K562 (cell line): ENCODE measurements at regions not wholly inside any gene's neighbourhood (a gene's known extent, or its start where the extent isn't known, plus 50 kb on each side); places are given as distances from the start of the nearest gene placed in this dataset.

Experiments
- ATF6 ChIP-seq: sonication (generic); formaldehyde crosslinking; IDR thresholded peaks from 2 replicates; pipeline ENCODE4 v1.4.0; 2020; ENCODE audit warnings: mild to moderate bottlenecking, missing genetic modification reagents
- E2F3 ChIP-seq: fragments of 250-450 bp; sonication (Bioruptor Pico); IDR thresholded peaks from 2 replicates; pipeline ENCODE4 v1.4.0; 2020; ENCODE audit warnings: mild to moderate bottlenecking
- ETV1 ChIP-seq: fragments of 450-650 bp; conservative IDR thresholded peaks from 2 replicates; pipeline ENCODE4 v1.6.1; 2016; ENCODE audit warnings: missing genetic modification characterization, control low read depth, low read depth, missing compliant biosample characterization
- GTF2F1 ChIP-seq: IDR thresholded peaks from 2 replicates; pipeline ENCODE4 v1.6.1; 2011; ENCODE audit warnings: low read depth, low read length, improper control_type of control experiment
- MTA1 ChIP-seq: fragments of 450-650 bp; IDR thresholded peaks from 2 replicates; pipeline ENCODE4 v1.6.1; 2017; ENCODE audit warnings: borderline replicate concordance
- PHB2 ChIP-seq: fragments of 450-650 bp; IDR thresholded peaks from 2 replicates; pipeline ENCODE4 v1.6.1; 2017; ENCODE audit warnings: low read depth
- TARDBP ChIP-seq: fragments of 450-650 bp; IDR thresholded peaks from 2 replicates; pipeline ENCODE4 v1.6.1; 2016
- ZNF274 ChIP-seq: IDR thresholded peaks from 2 replicates; pipeline ENCODE4 v1.6.1; 2011; ENCODE audit warnings: low read depth, mild to moderate bottlenecking, low read length, moderate library complexity, borderline replicate concordance
- ZSCAN29 ChIP-seq: fragments of 450-650 bp; IDR thresholded peaks from 2 replicates; pipeline ENCODE4 v1.6.1; 2017
- TF ChIP-seq, protein P1 (sequence below), 3 experiments: IDR thresholded peaks in 2 of 3; conservative IDR thresholded peaks in 1 of 3; 2 replicates each; pipeline ENCODE4 v1.5.1; 2011 to 2012; ENCODE audit warnings: low read length in 3 of 3, mild to moderate bottlenecking in 3 of 3, control low read depth in 2 of 3, improper control_type of control experiment in 1 of 3, inconsistent platforms in 1 of 3, low read depth in 1 of 3, mixed read lengths in 1 of 3, moderate library complexity in 1 of 3; ENCODE audit not compliant: insufficient read depth in 2 of 3
- TF ChIP-seq, protein P2 (sequence below): sonication (generic); formaldehyde crosslinking; IDR thresholded peaks from 2 replicates; pipeline ENCODE4 v1.5.0; 2020; ENCODE audit warnings: missing genetic modification reagents
- TF ChIP-seq, protein P3 (sequence below): fragments of 250-450 bp; sonication (Bioruptor Pico); IDR thresholded peaks from 2 replicates; pipeline ENCODE4 v1.5.0; 2020; ENCODE audit warnings: mild to moderate bottlenecking, borderline replicate concordance

- TF ChIP-seq ATF6 (CRISPR knock-in tag) (no peak), ZNF274 (no peak), ETV1 (tag) (no peak), E2F3 (CRISPR knock-in tag) (no peak), GTF2F1 (no peak), ZSCAN29 (no peak), PHB2 (no peak), MTA1 (no peak), TARDBP (no peak)
- TF ChIP-seq, protein P1, sequence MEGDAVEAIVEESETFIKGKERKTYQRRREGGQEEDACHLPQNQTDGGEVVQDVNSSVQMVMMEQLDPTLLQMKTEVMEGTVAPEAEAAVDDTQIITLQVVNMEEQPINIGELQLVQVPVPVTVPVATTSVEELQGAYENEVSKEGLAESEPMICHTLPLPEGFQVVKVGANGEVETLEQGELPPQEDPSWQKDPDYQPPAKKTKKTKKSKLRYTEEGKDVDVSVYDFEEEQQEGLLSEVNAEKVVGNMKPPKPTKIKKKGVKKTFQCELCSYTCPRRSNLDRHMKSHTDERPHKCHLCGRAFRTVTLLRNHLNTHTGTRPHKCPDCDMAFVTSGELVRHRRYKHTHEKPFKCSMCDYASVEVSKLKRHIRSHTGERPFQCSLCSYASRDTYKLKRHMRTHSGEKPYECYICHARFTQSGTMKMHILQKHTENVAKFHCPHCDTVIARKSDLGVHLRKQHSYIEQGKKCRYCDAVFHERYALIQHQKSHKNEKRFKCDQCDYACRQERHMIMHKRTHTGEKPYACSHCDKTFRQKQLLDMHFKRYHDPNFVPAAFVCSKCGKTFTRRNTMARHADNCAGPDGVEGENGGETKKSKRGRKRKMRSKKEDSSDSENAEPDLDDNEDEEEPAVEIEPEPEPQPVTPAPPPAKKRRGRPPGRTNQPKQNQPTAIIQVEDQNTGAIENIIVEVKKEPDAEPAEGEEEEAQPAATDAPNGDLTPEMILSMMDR (IDR thresholded peaks at IDR 0.05 in 2 of 3, conservative IDR thresholded peaks at IDR 0.05 in 1 of 3; ENCODE audit: insufficient read depth in 2 of 3, low read depth in 1 of 3, low read length in 3 of 3): no peak
- TF ChIP-seq, protein P2, sequence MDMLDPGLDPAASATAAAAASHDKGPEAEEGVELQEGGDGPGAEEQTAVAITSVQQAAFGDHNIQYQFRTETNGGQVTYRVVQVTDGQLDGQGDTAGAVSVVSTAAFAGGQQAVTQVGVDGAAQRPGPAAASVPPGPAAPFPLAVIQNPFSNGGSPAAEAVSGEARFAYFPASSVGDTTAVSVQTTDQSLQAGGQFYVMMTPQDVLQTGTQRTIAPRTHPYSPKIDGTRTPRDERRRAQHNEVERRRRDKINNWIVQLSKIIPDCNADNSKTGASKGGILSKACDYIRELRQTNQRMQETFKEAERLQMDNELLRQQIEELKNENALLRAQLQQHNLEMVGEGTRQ (CRISPR knock-in tag): no peak
- TF ChIP-seq, protein P3, sequence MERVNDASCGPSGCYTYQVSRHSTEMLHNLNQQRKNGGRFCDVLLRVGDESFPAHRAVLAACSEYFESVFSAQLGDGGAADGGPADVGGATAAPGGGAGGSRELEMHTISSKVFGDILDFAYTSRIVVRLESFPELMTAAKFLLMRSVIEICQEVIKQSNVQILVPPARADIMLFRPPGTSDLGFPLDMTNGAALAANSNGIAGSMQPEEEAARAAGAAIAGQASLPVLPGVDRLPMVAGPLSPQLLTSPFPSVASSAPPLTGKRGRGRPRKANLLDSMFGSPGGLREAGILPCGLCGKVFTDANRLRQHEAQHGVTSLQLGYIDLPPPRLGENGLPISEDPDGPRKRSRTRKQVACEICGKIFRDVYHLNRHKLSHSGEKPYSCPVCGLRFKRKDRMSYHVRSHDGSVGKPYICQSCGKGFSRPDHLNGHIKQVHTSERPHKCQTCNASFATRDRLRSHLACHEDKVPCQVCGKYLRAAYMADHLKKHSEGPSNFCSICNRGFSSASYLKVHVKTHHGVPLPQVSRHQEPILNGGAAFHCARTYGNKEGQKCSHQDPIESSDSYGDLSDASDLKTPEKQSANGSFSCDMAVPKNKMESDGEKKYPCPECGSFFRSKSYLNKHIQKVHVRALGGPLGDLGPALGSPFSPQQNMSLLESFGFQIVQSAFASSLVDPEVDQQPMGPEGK (CRISPR knock-in tag): no peak
These were observed 1413.0 kb downstream of the BRD1 start for GRCh38 chr22:48414651-48415050.
